Mesendoderm (in vitro differentiated cells): ENCODE measurements at regions not wholly inside any gene's neighbourhood (a gene's known extent, or its start where the extent isn't known, plus 50 kb on each side); places are given as distances from the start of the nearest gene placed in this dataset.

Source experiments
- DNase-seq: peaks from one replicate; pipeline ENCODE4 v3.0.0; 2013
- H2AK5ac ChIP-seq: 2 replicates; pipeline ENCODE4 v1.6.1; 2013; ENCODE audit warnings: low read length, inconsistent platforms
- H2BK120ac ChIP-seq: 2 replicates; pipeline ENCODE4 v1.6.1; 2013; ENCODE audit warnings: low read depth, mild to moderate bottlenecking, low read length, moderate library complexity, mixed read lengths
- H2BK15ac ChIP-seq: replicated peaks from 2 replicates; pipeline ENCODE4 v1.6.1; 2013; ENCODE audit warnings: low read depth, mild to moderate bottlenecking, moderate library complexity
- H2BK5ac ChIP-seq: 2 replicates; pipeline ENCODE4 v1.6.1; 2013; ENCODE audit warnings: low read length, inconsistent platforms
- H3K18ac ChIP-seq: 2 replicates; pipeline ENCODE4 v1.6.1; 2013; ENCODE audit warnings: mild to moderate bottlenecking, low read length, mixed read lengths
- H3K23ac ChIP-seq: one replicate; pipeline ENCODE4 v1.6.1; 2013; ENCODE audit warnings: low read length
- H3K27ac ChIP-seq: 2 replicates; pipeline ENCODE4 v1.5.1; 2013; ENCODE audit warnings: low read depth, mild to moderate bottlenecking, inconsistent platforms, low read length, moderate library complexity
- H3K27me3 ChIP-seq: 2 replicates; pipeline ENCODE4 v1.6.1; 2013; ENCODE audit warnings: low read length, control low read depth, mild to moderate bottlenecking, inconsistent platforms; ENCODE audit not compliant: insufficient read depth, poor library complexity
- H3K36me3 ChIP-seq: 2 replicates; pipeline ENCODE4 v1.6.1; 2013; ENCODE audit warnings: low read length, inconsistent platforms; ENCODE audit not compliant: control insufficient read depth, insufficient read depth
- H3K4ac ChIP-seq: one replicate; pipeline ENCODE4 v1.6.1; 2013; ENCODE audit warnings: low read depth, mild to moderate bottlenecking, low read length, moderate library complexity
- H3K4me1 ChIP-seq: 2 replicates; pipeline ENCODE4 v1.6.1; 2013; ENCODE audit warnings: low read depth, low read length, inconsistent platforms; ENCODE audit not compliant: control insufficient read depth
- H3K4me2 ChIP-seq: 2 replicates; pipeline ENCODE4 v1.6.1; 2013; ENCODE audit warnings: low read length
- H3K4me3 ChIP-seq: 2 replicates; pipeline ENCODE4 v1.5.1; 2013; ENCODE audit warnings: mild to moderate bottlenecking, low read length
- H3K56ac ChIP-seq: one replicate; pipeline ENCODE4 v1.6.1; 2013; ENCODE audit warnings: low read length
- H3K79me1 ChIP-seq: 2 replicates; pipeline ENCODE4 v1.6.1; 2013; ENCODE audit warnings: low read length, inconsistent platforms
- H3K79me2 ChIP-seq: 2 replicates; pipeline ENCODE4 v1.6.1; 2013; ENCODE audit warnings: mild to moderate bottlenecking, low read length; ENCODE audit not compliant: control insufficient read depth, insufficient read depth
- H3K9ac ChIP-seq: 2 replicates; pipeline ENCODE4 v1.6.1; 2013; ENCODE audit warnings: low read length, inconsistent platforms
- H4K5ac ChIP-seq: one replicate; pipeline ENCODE4 v1.6.1; 2013; ENCODE audit warnings: low read length
- H4K8ac ChIP-seq: one replicate; pipeline ENCODE4 v1.6.1; 2013; ENCODE audit warnings: low read depth, mild to moderate bottlenecking, control low read depth, low read length, moderate library complexity
- WGBS: extraction: QIAGEN DNeasy Blood & Tissue Kit; methylation state at CpG from one replicate; pipeline ENCODE4 v1.1.7; 2013; ENCODE audit warnings: low lambda C conversion rate, missing lambda C conversion rate; ENCODE audit not compliant: insufficient coverage; ENCODE audit errors: extremely low coverage; 5-methylcytosine and 5-hydroxymethylcytosine counted together

- no peak overlapping the region for H3K9ac ChIP-seq
- H4K8ac ChIP-seq: no peak overlapping the region
- no peaks in the 10 kb centered on the region for H3K79me2 ChIP-seq
- H3K56ac ChIP-seq: no peak overlapping the region
- no peak overlapping the region for H3K4me2 ChIP-seq
- H3K23ac ChIP-seq: no peak overlapping the region
- H2BK120ac ChIP-seq: no peak overlapping the region
- H3K36me3 ChIP-seq: no peaks in the 10 kb centered on the region
- H2AK5ac ChIP-seq: no peak overlapping the region
- no CpG with 5 or more reads among the region's 2 CpGs for WGBS
- H3K18ac ChIP-seq: no peak overlapping the region
- H3K4me3 ChIP-seq: no peak overlapping the region
- no peak overlapping the region for H3K4ac ChIP-seq
- no peak overlapping the region for H3K27ac ChIP-seq
- no peak overlapping the region for H2BK15ac ChIP-seq
- H4K5ac ChIP-seq: no peak overlapping the region
- H3K4me1 ChIP-seq: no peaks in the 10 kb centered on the region
- no peak for DNase-seq
- H2BK5ac ChIP-seq: no peak overlapping the region
- no peaks in the 10 kb centered on the region for H3K27me3 ChIP-seq
- H3K79me1 ChIP-seq: no peaks in the 10 kb centered on the region
Observed at GRCh38 chr21:14785679-14786078, 239.6 kb upstream of the SAMSN1 start.

- no peak overlapping the region for H4K5ac ChIP-seq
- no peak overlapping the region for H3K18ac ChIP-seq
- H3K56ac ChIP-seq: no peak overlapping the region
- no peaks in the 10 kb centered on the region for H3K79me1 ChIP-seq
- H3K27me3 ChIP-seq: no peaks in the 10 kb centered on the region
- no peaks in the 10 kb centered on the region for H3K4me1 ChIP-seq
- no peak overlapping the region for H3K9ac ChIP-seq
- no peak overlapping the region for H3K4ac ChIP-seq
- peak; percentile 76 for DNase-seq
- no peaks in the 10 kb centered on the region for H3K79me2 ChIP-seq
- H2BK15ac ChIP-seq: no peak overlapping the region
- H3K4me3 ChIP-seq: no peak overlapping the region
- no peak overlapping the region for H3K4me2 ChIP-seq
- no peak overlapping the region for H2AK5ac ChIP-seq
- no peak overlapping the region for H2BK120ac ChIP-seq
- H3K36me3 ChIP-seq: no peaks in the 10 kb centered on the region
- no peak overlapping the region for H3K27ac ChIP-seq
- H3K23ac ChIP-seq: no peak overlapping the region
- no peak overlapping the region for H2BK5ac ChIP-seq
- WGBS: no CpG with 5 or more reads among the region's 5 CpGs
- no peak overlapping the region for H4K8ac ChIP-seq
Observed at GRCh38 chr21:14773777-14774345, 227.7 kb upstream of the SAMSN1 start.

GRCh38 chr21:14771593-14771992 is 225.5 kb upstream of the SAMSN1 start:
- H4K8ac ChIP-seq: no peak overlapping the region
- no peaks in the 10 kb centered on the region for H3K4me1 ChIP-seq
- H3K23ac ChIP-seq: no peak overlapping the region
- H3K9ac ChIP-seq: no peak overlapping the region
- no peaks in the 10 kb centered on the region for H3K36me3 ChIP-seq
- no peak overlapping the region for H3K18ac ChIP-seq
- H3K4me3 ChIP-seq: no peak overlapping the region
- no peak overlapping the region for H3K56ac ChIP-seq
- no peak overlapping the region for H3K27ac ChIP-seq
- H3K79me2 ChIP-seq: no peaks in the 10 kb centered on the region
- H2AK5ac ChIP-seq: no peak overlapping the region
- DNase-seq: no peak
- no peak overlapping the region for H2BK120ac ChIP-seq
- H2BK15ac ChIP-seq: no peak overlapping the region
- H4K5ac ChIP-seq: no peak overlapping the region
- no peak overlapping the region for H2BK5ac ChIP-seq
- no peak overlapping the region for H3K4ac ChIP-seq
- H3K4me2 ChIP-seq: no peak overlapping the region
- no CpG with 5 or more reads among the region's 2 CpGs for WGBS
- H3K79me1 ChIP-seq: no peaks in the 10 kb centered on the region
- no peaks in the 10 kb centered on the region for H3K27me3 ChIP-seq

GRCh38 chr21:14768042-14768441 is 221.9 kb upstream of the SAMSN1 start:
- Histone ChIP-seq H3K9ac (no peak overlapping the region), H3K4me2 (no peak overlapping the region), H4K5ac (no peak overlapping the region), H3K18ac (no peak overlapping the region), H2BK5ac (no peak overlapping the region), H3K79me1 (no peaks in the 10 kb centered on the region), H4K8ac (no peak overlapping the region), H3K36me3 (no peaks in the 10 kb centered on the region), H3K79me2 (no peaks in the 10 kb centered on the region), H3K4ac (no peak overlapping the region), H3K4me3 (no peak overlapping the region), H3K4me1 (no peaks in the 10 kb centered on the region), H3K23ac (no peak overlapping the region), H2BK15ac (no peak overlapping the region), H3K27me3 (no peaks in the 10 kb centered on the region), H3K27ac (no peak overlapping the region), H2AK5ac (no peak overlapping the region), H3K56ac (no peak overlapping the region), H2BK120ac (no peak overlapping the region)
- DNase-seq: no peak
- no CpG with 5 or more reads among the region's 2 CpGs for WGBS

GRCh38 chr21:14767192-14767852 is 221.2 kb upstream of the SAMSN1 start:
- Histone ChIP-seq H3K23ac (no peak overlapping the region), H3K56ac (no peak overlapping the region), H2AK5ac (no peak overlapping the region), H3K36me3 (no peaks in the 10 kb centered on the region), H3K9ac (no peak overlapping the region), H2BK120ac (no peak overlapping the region), H3K79me1 (no peaks in the 10 kb centered on the region), H3K4me1 (no peaks in the 10 kb centered on the region), H3K27ac (no peak overlapping the region), H2BK5ac (no peak overlapping the region), H3K4me3 (no peak overlapping the region), H4K5ac (no peak overlapping the region), H3K4me2 (no peak overlapping the region), H3K18ac (no peak overlapping the region), H3K79me2 (no peaks in the 10 kb centered on the region), H3K4ac (no peak overlapping the region), H3K27me3 (no peaks in the 10 kb centered on the region), H4K8ac (no peak overlapping the region), H2BK15ac (no peak overlapping the region)
- WGBS: no CpG with 5 or more reads among the region's 3 CpGs
- no peak for DNase-seq

- H2BK15ac ChIP-seq: no peak overlapping the region
- H3K18ac ChIP-seq: no peak overlapping the region
- H3K9ac ChIP-seq: no peak overlapping the region
- H2BK120ac ChIP-seq: no peak overlapping the region
- H3K4me1 ChIP-seq: no peaks in the 10 kb centered on the region
- H3K27me3 ChIP-seq: no peaks in the 10 kb centered on the region
- H3K4me2 ChIP-seq: no peak overlapping the region
- no peak overlapping the region for H3K4ac ChIP-seq
- H4K8ac ChIP-seq: no peak overlapping the region
- H3K36me3 ChIP-seq: no peaks in the 10 kb centered on the region
- no peak overlapping the region for H3K56ac ChIP-seq
- H3K27ac ChIP-seq: no peak overlapping the region
- peak; percentile 70 for DNase-seq
- no peak overlapping the region for H2BK5ac ChIP-seq
- no peaks in the 10 kb centered on the region for H3K79me1 ChIP-seq
- no peaks in the 10 kb centered on the region for H3K79me2 ChIP-seq
- WGBS: no CpG with 5 or more reads among the region's 5 CpGs
- H3K4me3 ChIP-seq: no peak overlapping the region
- no peak overlapping the region for H3K23ac ChIP-seq
- no peak overlapping the region for H2AK5ac ChIP-seq
- H4K5ac ChIP-seq: no peak overlapping the region
Observed at GRCh38 chr21:14766241-14766640, 220.1 kb upstream of the SAMSN1 start.
